OCI-LY1 (cell line): ENCODE measurements at regions not wholly inside any gene's neighbourhood (a gene's known extent, or its start where the extent isn't known, plus 50 kb on each side); places are given as distances from the start of the nearest gene placed in this dataset.

Source experiments
- H2AFZ ChIP-seq: fragments of 200-600 bp; sonication (generic), shearing (Covaris generic); 2 replicates; pipeline ENCODE4 v1.6.0; 2014; ENCODE audit warnings: antibody characterized with exemption, mild to moderate bottlenecking, low read length
- H3F3A ChIP-seq: fragments of 200-600 bp; sonication (generic), shearing (Covaris generic); 2 replicates; pipeline ENCODE4 v1.6.0; 2014; ENCODE audit warnings: mild to moderate bottlenecking, antibody characterized with exemption, low read length, moderate library complexity; ENCODE audit not compliant: insufficient read depth
- H3K27ac ChIP-seq: fragments of 200-600 bp; sonication (generic); 2 replicates; pipeline ENCODE4 v1.5.1; 2014; ENCODE audit warnings: low read length, mixed run types, mild to moderate bottlenecking, low read depth; ENCODE audit not compliant: poor library complexity, severe bottlenecking
- H3K27me3 ChIP-seq: fragments of 200-600 bp; sonication (generic); 2 replicates; pipeline ENCODE4 v1.6.0; 2014; ENCODE audit warnings: antibody characterized with exemption, mild to moderate bottlenecking, low read length, moderate library complexity; ENCODE audit not compliant: insufficient read depth
- H3K36me3 ChIP-seq: fragments of 200-600 bp; sonication (generic); 2 replicates; pipeline ENCODE4 v1.6.1; 2014; ENCODE audit warnings: mild to moderate bottlenecking, antibody characterized with exemption, low read length, moderate library complexity, mixed read lengths; ENCODE audit not compliant: insufficient read depth
- H3K4me1 ChIP-seq: fragments of 200-600 bp; sonication (generic); 2 replicates; pipeline ENCODE4 v1.5.1; 2014; ENCODE audit warnings: mild to moderate bottlenecking, low read length, moderate library complexity; ENCODE audit not compliant: insufficient read depth, severe bottlenecking
- H3K4me2 ChIP-seq: fragments of 200-600 bp; sonication (generic), shearing (Covaris generic); 2 replicates; pipeline ENCODE4 v1.6.1; 2014; ENCODE audit warnings: low read length
- H3K4me3 ChIP-seq: fragments of 200-600 bp; sonication (generic); 2 replicates; pipeline ENCODE4 v1.5.1; 2014; ENCODE audit warnings: low read length, low read depth, mild to moderate bottlenecking, mixed read lengths; ENCODE audit not compliant: poor library complexity, severe bottlenecking
- H3K79me2 ChIP-seq: fragments of 200-600 bp; shearing (Covaris generic); 2 replicates; pipeline ENCODE4 v1.6.1; 2016; ENCODE audit warnings: mixed run types, low read length, mixed read lengths; ENCODE audit not compliant: insufficient read depth
- H3K9ac ChIP-seq: fragments of 200-600 bp; sonication (generic), shearing (Covaris generic); 2 replicates; pipeline ENCODE4 v1.6.1; 2014; ENCODE audit warnings: mild to moderate bottlenecking, low read length, mixed read lengths
- H3K9me2 ChIP-seq: fragments of 200-600 bp; sonication (generic), shearing (Covaris generic); 2 replicates; pipeline ENCODE4 v1.6.1; 2014; ENCODE audit warnings: low read depth, mild to moderate bottlenecking, low read length, mixed read lengths
- H3K9me3 ChIP-seq: fragments of 200-600 bp; shearing (Covaris generic); 2 replicates; pipeline ENCODE4 v1.6.1; 2014; ENCODE audit warnings: low read length, mixed read lengths
- H4K20me1 ChIP-seq: fragments of 200-600 bp; sonication (generic), shearing (Covaris generic); 2 replicates; pipeline ENCODE4 v1.6.0; 2016; ENCODE audit warnings: mild to moderate bottlenecking, low read length; ENCODE audit not compliant: insufficient read depth
- EZH2 ChIP-seq: fragments of 200-600 bp; sonication (generic), shearing (Covaris generic); IDR thresholded peaks from 2 replicates; pipeline ENCODE4 v1.8.0; 2017; ENCODE audit warnings: borderline replicate concordance, mixed run types, mild to moderate bottlenecking, antibody characterized with exemption, low read length, moderate library complexity, mixed read lengths
- TF ChIP-seq, protein P1 (sequence below): fragments of 200-600 bp; sonication (generic), shearing (Covaris generic); IDR thresholded peaks from 2 replicates; pipeline ENCODE4 v1.5.1; 2017; ENCODE audit warnings: mild to moderate bottlenecking, antibody characterized with exemption, low read length, moderate library complexity, mixed read lengths

GRCh38 chr6:6461138-6461537 lies 127.4 kb upstream of the LY86 start:
- Histone ChIP-seq H3K4me2 (no peak overlapping the region; the same call in 1 of the 2 replicates), H3K27me3 (no peaks in the 10 kb centered on the region), H3F3A (no peaks in the 10 kb centered on the region), H3K4me1 (peaks cover 10% of the 10 kb centered on the region), H3K9ac (no peak overlapping the region), H3K79me2 (no peaks in the 10 kb centered on the region), H3K9me3 (no peaks in the 10 kb centered on the region), H2AFZ (no peak overlapping the region), H3K36me3 (no peaks in the 10 kb centered on the region; the same call in 1 of the 2 replicates), H3K9me2 (no peaks in the 10 kb centered on the region), H4K20me1 (no peaks in the 10 kb centered on the region), H3K27ac (no peak overlapping the region), H3K4me3 (no peak overlapping the region)
- no peak for TF ChIP-seq EZH2
- TF ChIP-seq, protein P1, sequence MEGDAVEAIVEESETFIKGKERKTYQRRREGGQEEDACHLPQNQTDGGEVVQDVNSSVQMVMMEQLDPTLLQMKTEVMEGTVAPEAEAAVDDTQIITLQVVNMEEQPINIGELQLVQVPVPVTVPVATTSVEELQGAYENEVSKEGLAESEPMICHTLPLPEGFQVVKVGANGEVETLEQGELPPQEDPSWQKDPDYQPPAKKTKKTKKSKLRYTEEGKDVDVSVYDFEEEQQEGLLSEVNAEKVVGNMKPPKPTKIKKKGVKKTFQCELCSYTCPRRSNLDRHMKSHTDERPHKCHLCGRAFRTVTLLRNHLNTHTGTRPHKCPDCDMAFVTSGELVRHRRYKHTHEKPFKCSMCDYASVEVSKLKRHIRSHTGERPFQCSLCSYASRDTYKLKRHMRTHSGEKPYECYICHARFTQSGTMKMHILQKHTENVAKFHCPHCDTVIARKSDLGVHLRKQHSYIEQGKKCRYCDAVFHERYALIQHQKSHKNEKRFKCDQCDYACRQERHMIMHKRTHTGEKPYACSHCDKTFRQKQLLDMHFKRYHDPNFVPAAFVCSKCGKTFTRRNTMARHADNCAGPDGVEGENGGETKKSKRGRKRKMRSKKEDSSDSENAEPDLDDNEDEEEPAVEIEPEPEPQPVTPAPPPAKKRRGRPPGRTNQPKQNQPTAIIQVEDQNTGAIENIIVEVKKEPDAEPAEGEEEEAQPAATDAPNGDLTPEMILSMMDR, result no peak

DNA sequence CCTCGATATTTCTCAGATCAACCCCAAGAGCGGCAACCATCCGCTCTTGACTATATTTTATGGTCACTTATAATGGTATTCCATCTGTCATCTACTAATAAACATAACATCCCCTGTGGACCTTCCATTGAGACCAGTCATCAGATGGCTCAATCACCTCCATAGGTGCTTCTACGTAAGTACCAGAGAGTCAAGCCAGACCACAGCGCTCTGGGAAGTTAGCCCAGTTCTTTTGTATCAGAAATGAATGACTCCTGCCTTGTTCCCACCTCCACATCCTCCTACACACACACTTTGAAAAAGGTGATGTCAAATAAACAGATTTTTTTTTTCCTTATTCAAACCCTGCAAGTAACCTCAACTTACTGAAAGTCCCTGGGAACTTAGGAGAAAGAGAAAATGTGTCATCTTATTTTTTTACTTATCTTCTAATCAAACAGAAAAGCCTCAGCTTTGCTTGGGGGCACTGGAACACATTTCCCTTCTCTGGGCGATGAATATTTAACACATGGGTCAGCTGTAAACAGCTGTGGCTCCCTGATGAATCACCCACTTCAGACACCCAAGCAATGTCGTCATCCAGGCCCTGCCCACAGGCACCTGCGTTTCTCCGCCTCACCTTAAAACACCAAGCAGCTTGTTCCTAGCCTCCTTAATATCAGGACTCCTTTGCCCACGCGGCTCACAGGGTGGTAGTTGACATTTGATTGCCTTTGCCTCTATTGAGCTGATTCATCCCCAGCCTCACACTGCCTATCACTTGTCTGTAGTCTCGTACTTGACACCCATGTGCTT lies 121.4 kb upstream of the LY86 start:
- H2AFZ ChIP-seq, result no peak overlapping the region
- no peak for TF ChIP-seq EZH2
- TF ChIP-seq, protein P1, result no peak
- H3K27me3 ChIP-seq, result no peaks in the 10 kb centered on the region
- no peaks in the 10 kb centered on the region; the same call in 1 of the 2 replicates for H3K36me3 ChIP-seq
- no peaks in the 10 kb centered on the region for H4K20me1 ChIP-seq
- H3K4me2 ChIP-seq, result no peak overlapping the region
- H3K79me2 ChIP-seq, result no peaks in the 10 kb centered on the region
- no peak overlapping the region for H3K27ac ChIP-seq
- no peaks in the 10 kb centered on the region for H3F3A ChIP-seq
- H3K4me1 ChIP-seq, result peaks cover 2% of the 10 kb centered on the region
- peaks cover 3% of the 10 kb centered on the region; the same call in 1 of the 2 replicates for H3K9me3 ChIP-seq
- no peaks in the 10 kb centered on the region for H3K9me2 ChIP-seq
- no peak overlapping the region for H3K9ac ChIP-seq
- H3K4me3 ChIP-seq, result no peak overlapping the region

GRCh38 chr6:6469074-6469473 lies 119.4 kb upstream of the LY86 start:
- Histone ChIP-seq H2AFZ (no peak overlapping the region), H3K9me3 (peaks cover 3% of the 10 kb centered on the region; the same call in 1 of the 2 replicates), H3F3A (no peaks in the 10 kb centered on the region), H3K9ac (no peak overlapping the region), H3K27me3 (no peaks in the 10 kb centered on the region), H3K4me3 (no peak overlapping the region), H4K20me1 (no peaks in the 10 kb centered on the region), H3K9me2 (no peaks in the 10 kb centered on the region), H3K27ac (no peak overlapping the region), H3K4me1 (peaks cover 7% of the 10 kb centered on the region), H3K79me2 (no peaks in the 10 kb centered on the region), H3K36me3 (no peaks in the 10 kb centered on the region; the same call in 1 of the 2 replicates), H3K4me2 (no peak overlapping the region)
- TF ChIP-seq, protein P1, result no peak
- no peak for TF ChIP-seq EZH2
